WTC11 (cell line): ENCODE measurements at regions not wholly inside any gene's neighbourhood (a gene's known extent, or its start where the extent isn't known, plus 50 kb on each side); places are given as distances from the start of the nearest gene placed in this dataset.

Experiments
- ATAC-seq: fragments of 200-7000 bp; cut with Tn5 transposase; 2 replicates; pipeline ENCODE4 v1.10.0; 2021; ENCODE audit warnings: mild to moderate bottlenecking, moderate library complexity
- CTCF ChIA-PET: fragments of 300-600 bp; sonication (Branson Sonifier 250); formaldehyde crosslinking; loops from one replicate; lab custom pipeline; 2021; ENCODE audit warnings: antibody characterized with exemption; lab: Charles Lee
- POLR2A ChIA-PET: fragments of 350-600 bp; sonication (Branson Sonifier 250); formaldehyde crosslinking; loops from one replicate; lab custom pipeline; 2021; ENCODE audit warnings: antibody characterized with exemption; lab: Charles Lee
- DNase-seq: peaks from one replicate; pipeline ENCODE4 v3.0.0; 2021; ENCODE audit warnings: low spot score
- H3K27ac Mint-ChIP-seq: 2 replicates; pipeline ENCODE4 v1.8.0; 2021; ENCODE audit warnings: mixed read lengths
- H3K27me3 Mint-ChIP-seq: 2 replicates; pipeline ENCODE4 v1.8.0; 2021; ENCODE audit warnings: low read depth, mild to moderate bottlenecking, moderate library complexity, mixed read lengths
- H3K36me3 Mint-ChIP-seq: 2 replicates; pipeline ENCODE4 v1.8.0; 2021; ENCODE audit warnings: mixed read lengths
- H3K4me1 Mint-ChIP-seq: 2 replicates; pipeline ENCODE4 v1.8.0; 2022; ENCODE audit warnings: mixed read lengths
- H3K4me3 Mint-ChIP-seq: 2 replicates; pipeline ENCODE4 v1.8.0; 2021; ENCODE audit warnings: mild to moderate bottlenecking, moderate library complexity, mixed read lengths
- H3K9me3 Mint-ChIP-seq: 2 replicates; pipeline ENCODE4 v1.8.0; 2021; ENCODE audit warnings: mixed read lengths
- AR ChIP-seq: fragments of 250-450 bp; sonication (Bioruptor Pico); IDR thresholded peaks from 2 replicates; pipeline ENCODE4 v1.9.0; 2021; ENCODE audit warnings: mild to moderate bottlenecking
- ATF3 ChIP-seq: sonication (generic); formaldehyde crosslinking; conservative IDR thresholded peaks from 2 replicates; pipeline ENCODE4 v1.8.1; 2022; ENCODE audit warnings: mild to moderate bottlenecking, missing genetic modification reagents
- CREB1 ChIP-seq: sonication (generic); formaldehyde crosslinking; IDR thresholded peaks from 2 replicates; pipeline ENCODE4 v1.8.0; 2023; ENCODE audit warnings: mild to moderate bottlenecking, missing genetic modification reagents
- GTF2I ChIP-seq: fragments of 250-450 bp; sonication (Bioruptor Pico); conservative IDR thresholded peaks from 2 replicates; pipeline ENCODE4 v1.4.0; 2021; ENCODE audit warnings: mild to moderate bottlenecking
- JAZF1 ChIP-seq: fragments of 250-450 bp; sonication (Bioruptor Pico); IDR thresholded peaks from 2 replicates; pipeline ENCODE4 v1.9.0; 2021; ENCODE audit warnings: moderate library complexity, mild to moderate bottlenecking, inconsistent platforms
- MYBL2 ChIP-seq: sonication (generic); formaldehyde crosslinking; IDR thresholded peaks from 2 replicates; pipeline ENCODE4 v1.8.1; 2023; ENCODE audit warnings: mild to moderate bottlenecking, moderate library complexity, missing genetic modification reagents
- NFATC4 ChIP-seq: fragments of 250-450 bp; sonication (Bioruptor Pico); IDR thresholded peaks from 2 replicates; pipeline ENCODE4 v1.9.0; 2021; ENCODE audit warnings: mild to moderate bottlenecking
- RORB ChIP-seq: fragments of 250-450 bp; sonication (Bioruptor Pico); IDR thresholded peaks from 2 replicates; pipeline ENCODE4 v1.9.0; 2021; ENCODE audit warnings: mild to moderate bottlenecking
- TP53 ChIP-seq: sonication (generic); formaldehyde crosslinking; IDR thresholded peaks from 2 replicates; pipeline ENCODE4 v1.8.1; 2023; ENCODE audit warnings: mild to moderate bottlenecking, missing genetic modification reagents
- USF1 ChIP-seq: sonication (generic); formaldehyde crosslinking; IDR thresholded peaks from 2 replicates; pipeline ENCODE4 v1.8.0; 2022; ENCODE audit warnings: mild to moderate bottlenecking, missing genetic modification reagents
- USF2 ChIP-seq: sonication (generic); formaldehyde crosslinking; IDR thresholded peaks from 2 replicates; pipeline ENCODE4 v1.8.1; 2023; ENCODE audit warnings: mild to moderate bottlenecking, missing genetic modification reagents, moderate library complexity
- ZNF219 ChIP-seq: sonication (generic); formaldehyde crosslinking; IDR thresholded peaks from 2 replicates; pipeline ENCODE4 v1.8.0; 2023; ENCODE audit warnings: missing genetic modification reagents, mild to moderate bottlenecking, borderline replicate concordance
- ZNF423 ChIP-seq: fragments of 250-450 bp; sonication (Bioruptor Pico); IDR thresholded peaks from 2 replicates; pipeline ENCODE4 v2.1.2; 2022; ENCODE audit warnings: mild to moderate bottlenecking, moderate library complexity
- TF ChIP-seq, protein P1 (sequence below): sonication (generic); formaldehyde crosslinking; IDR thresholded peaks from 2 replicates; pipeline ENCODE4 v1.8.0; 2023; ENCODE audit warnings: missing genetic modification reagents, mild to moderate bottlenecking, borderline replicate concordance
- TF ChIP-seq, protein P2 (sequence below): fragments of 250-450 bp; sonication (Bioruptor Pico); IDR thresholded peaks from 2 replicates; pipeline ENCODE4 v1.9.0; 2021; ENCODE audit warnings: moderate library complexity, mild to moderate bottlenecking, inconsistent platforms, borderline replicate concordance
- TF ChIP-seq, protein P3 (sequence below): sonication (generic); formaldehyde crosslinking; IDR thresholded peaks from 2 replicates; pipeline ENCODE4 v1.8.1; 2023; ENCODE audit warnings: mild to moderate bottlenecking, missing genetic modification reagents
- TF ChIP-seq, protein P4 (sequence below): sonication (generic); formaldehyde crosslinking; IDR thresholded peaks from 2 replicates; pipeline ENCODE4 v1.8.1; 2022; ENCODE audit warnings: low read depth, missing genetic modification reagents, borderline replicate concordance
- TF ChIP-seq, protein P5 (sequence below): fragments of 250-450 bp; sonication (Bioruptor Pico); IDR thresholded peaks from 2 replicates; pipeline ENCODE4 v1.8.0; 2021; ENCODE audit warnings: mild to moderate bottlenecking

GRCh38 chr22:23381661-23382427, 198.2 kb downstream of the IGLL1 start:
- Mint-ChIP-seq H3K4me1 (peaks cover 12% of the 10 kb centered on the region; the same call in 1 of the 2 replicates), H3K9me3 (no peaks in the 10 kb centered on the region), H3K27me3 (peaks cover 15% of the 10 kb centered on the region), H3K27ac (no peak overlapping the region), H3K4me3 (no peak overlapping the region), H3K36me3 (no peaks in the 10 kb centered on the region)
- CTCF ChIA-PET: no interaction called here
- TF ChIP-seq, protein P1, sequence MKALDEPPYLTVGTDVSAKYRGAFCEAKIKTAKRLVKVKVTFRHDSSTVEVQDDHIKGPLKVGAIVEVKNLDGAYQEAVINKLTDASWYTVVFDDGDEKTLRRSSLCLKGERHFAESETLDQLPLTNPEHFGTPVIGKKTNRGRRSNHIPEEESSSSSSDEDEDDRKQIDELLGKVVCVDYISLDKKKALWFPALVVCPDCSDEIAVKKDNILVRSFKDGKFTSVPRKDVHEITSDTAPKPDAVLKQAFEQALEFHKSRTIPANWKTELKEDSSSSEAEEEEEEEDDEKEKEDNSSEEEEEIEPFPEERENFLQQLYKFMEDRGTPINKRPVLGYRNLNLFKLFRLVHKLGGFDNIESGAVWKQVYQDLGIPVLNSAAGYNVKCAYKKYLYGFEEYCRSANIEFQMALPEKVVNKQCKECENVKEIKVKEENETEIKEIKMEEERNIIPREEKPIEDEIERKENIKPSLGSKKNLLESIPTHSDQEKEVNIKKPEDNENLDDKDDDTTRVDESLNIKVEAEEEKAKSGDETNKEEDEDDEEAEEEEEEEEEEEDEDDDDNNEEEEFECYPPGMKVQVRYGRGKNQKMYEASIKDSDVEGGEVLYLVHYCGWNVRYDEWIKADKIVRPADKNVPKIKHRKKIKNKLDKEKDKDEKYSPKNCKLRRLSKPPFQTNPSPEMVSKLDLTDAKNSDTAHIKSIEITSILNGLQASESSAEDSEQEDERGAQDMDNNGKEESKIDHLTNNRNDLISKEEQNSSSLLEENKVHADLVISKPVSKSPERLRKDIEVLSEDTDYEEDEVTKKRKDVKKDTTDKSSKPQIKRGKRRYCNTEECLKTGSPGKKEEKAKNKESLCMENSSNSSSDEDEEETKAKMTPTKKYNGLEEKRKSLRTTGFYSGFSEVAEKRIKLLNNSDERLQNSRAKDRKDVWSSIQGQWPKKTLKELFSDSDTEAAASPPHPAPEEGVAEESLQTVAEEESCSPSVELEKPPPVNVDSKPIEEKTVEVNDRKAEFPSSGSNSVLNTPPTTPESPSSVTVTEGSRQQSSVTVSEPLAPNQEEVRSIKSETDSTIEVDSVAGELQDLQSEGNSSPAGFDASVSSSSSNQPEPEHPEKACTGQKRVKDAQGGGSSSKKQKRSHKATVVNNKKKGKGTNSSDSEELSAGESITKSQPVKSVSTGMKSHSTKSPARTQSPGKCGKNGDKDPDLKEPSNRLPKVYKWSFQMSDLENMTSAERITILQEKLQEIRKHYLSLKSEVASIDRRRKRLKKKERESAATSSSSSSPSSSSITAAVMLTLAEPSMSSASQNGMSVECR (CRISPR knock-in tag): no peak
- TF ChIP-seq CREB1 (CRISPR knock-in tag) (no peak), GTF2I (CRISPR knock-in tag) (no peak), USF1 (CRISPR knock-in tag) (no peak), JAZF1 (CRISPR knock-in tag) (no peak), NFATC4 (CRISPR knock-in tag) (no peak), RORB (CRISPR knock-in tag) (no peak), USF2 (no peak), MYBL2 (CRISPR knock-in tag) (no peak), TP53 (CRISPR knock-in tag) (no peak), AR (no peak), ATF3 (CRISPR knock-in tag) (no peak), ZNF423 (CRISPR knock-in tag) (no peak), ZNF219 (CRISPR knock-in tag) (no peak)
- TF ChIP-seq, protein P2, sequence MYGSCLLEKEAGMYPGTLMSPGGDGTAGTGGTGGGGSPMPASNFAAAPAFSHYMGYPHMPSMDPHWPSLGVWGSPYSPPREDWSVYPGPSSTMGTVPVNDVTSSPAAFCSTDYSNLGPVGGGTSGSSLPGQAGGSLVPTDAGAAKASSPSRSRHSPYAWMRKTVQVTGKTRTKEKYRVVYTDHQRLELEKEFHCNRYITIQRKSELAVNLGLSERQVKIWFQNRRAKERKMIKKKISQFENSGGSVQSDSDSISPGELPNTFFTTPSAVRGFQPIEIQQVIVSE (CRISPR knock-in tag): no peak
- TF ChIP-seq, protein P3, sequence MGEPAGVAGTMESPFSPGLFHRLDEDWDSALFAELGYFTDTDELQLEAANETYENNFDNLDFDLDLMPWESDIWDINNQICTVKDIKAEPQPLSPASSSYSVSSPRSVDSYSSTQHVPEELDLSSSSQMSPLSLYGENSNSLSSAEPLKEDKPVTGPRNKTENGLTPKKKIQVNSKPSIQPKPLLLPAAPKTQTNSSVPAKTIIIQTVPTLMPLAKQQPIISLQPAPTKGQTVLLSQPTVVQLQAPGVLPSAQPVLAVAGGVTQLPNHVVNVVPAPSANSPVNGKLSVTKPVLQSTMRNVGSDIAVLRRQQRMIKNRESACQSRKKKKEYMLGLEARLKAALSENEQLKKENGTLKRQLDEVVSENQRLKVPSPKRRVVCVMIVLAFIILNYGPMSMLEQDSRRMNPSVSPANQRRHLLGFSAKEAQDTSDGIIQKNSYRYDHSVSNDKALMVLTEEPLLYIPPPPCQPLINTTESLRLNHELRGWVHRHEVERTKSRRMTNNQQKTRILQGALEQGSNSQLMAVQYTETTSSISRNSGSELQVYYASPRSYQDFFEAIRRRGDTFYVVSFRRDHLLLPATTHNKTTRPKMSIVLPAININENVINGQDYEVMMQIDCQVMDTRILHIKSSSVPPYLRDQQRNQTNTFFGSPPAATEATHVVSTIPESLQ: no peak
- TF ChIP-seq, protein P4, sequence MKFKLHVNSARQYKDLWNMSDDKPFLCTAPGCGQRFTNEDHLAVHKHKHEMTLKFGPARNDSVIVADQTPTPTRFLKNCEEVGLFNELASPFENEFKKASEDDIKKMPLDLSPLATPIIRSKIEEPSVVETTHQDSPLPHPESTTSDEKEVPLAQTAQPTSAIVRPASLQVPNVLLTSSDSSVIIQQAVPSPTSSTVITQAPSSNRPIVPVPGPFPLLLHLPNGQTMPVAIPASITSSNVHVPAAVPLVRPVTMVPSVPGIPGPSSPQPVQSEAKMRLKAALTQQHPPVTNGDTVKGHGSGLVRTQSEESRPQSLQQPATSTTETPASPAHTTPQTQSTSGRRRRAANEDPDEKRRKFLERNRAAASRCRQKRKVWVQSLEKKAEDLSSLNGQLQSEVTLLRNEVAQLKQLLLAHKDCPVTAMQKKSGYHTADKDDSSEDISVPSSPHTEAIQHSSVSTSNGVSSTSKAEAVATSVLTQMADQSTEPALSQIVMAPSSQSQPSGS (CRISPR knock-in tag): no peak
- TF ChIP-seq, protein P5, sequence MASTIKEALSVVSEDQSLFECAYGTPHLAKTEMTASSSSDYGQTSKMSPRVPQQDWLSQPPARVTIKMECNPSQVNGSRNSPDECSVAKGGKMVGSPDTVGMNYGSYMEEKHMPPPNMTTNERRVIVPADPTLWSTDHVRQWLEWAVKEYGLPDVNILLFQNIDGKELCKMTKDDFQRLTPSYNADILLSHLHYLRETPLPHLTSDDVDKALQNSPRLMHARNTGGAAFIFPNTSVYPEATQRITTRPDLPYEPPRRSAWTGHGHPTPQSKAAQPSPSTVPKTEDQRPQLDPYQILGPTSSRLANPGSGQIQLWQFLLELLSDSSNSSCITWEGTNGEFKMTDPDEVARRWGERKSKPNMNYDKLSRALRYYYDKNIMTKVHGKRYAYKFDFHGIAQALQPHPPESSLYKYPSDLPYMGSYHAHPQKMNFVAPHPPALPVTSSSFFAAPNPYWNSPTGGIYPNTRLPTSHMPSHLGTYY: no peak
- DNase-seq: peak; percentile 4
- no peak for ATAC-seq
- POLR2A ChIA-PET: no interaction called here
